SK-N-SH (cell line): ENCODE measurements at regions not wholly inside any gene's neighbourhood (a gene's known extent, or its start where the extent isn't known, plus 50 kb on each side); places are given as distances from the start of the nearest gene placed in this dataset.

Experiments
- CTCF ChIP-seq: fragments of 200-600 bp; sonication (generic); IDR thresholded peaks from 2 replicates; pipeline ENCODE4 v1.6.1; 2017; ENCODE audit warnings: antibody characterized with exemption, mild to moderate bottlenecking, moderate library complexity
- GABPA ChIP-seq: IDR thresholded peaks from 2 replicates; pipeline ENCODE4 v1.4.0; 2012; ENCODE audit warnings: low read depth, mild to moderate bottlenecking
- NRF1 ChIP-seq: IDR thresholded peaks from 2 replicates; pipeline ENCODE4 v1.6.1; 2012; ENCODE audit warnings: low read depth, mild to moderate bottlenecking, low read length
- PBX3 ChIP-seq: IDR thresholded peaks from 2 replicates; pipeline ENCODE4; 2012
- POLR2AphosphoS5 ChIP-seq: IDR thresholded peaks from 2 replicates; pipeline ENCODE4 v1.6.1; 2012; ENCODE audit warnings: low read depth, low read length
- RCOR1 ChIP-seq: fragments of 150-350 bp; IDR thresholded peaks from 2 replicates; pipeline ENCODE4 v1.6.1; 2017; ENCODE audit warnings: antibody characterized with exemption, low read length
- SMC3 ChIP-seq: IDR thresholded peaks from 2 replicates; pipeline ENCODE4 v1.6.1; 2012; ENCODE audit warnings: low read depth, low read length, improper control_type of control experiment

GRCh38 chr4:135357091-135357490 lies 1155.5 kb upstream of the PABPC4L start:
- TF ChIP-seq CTCF (no peak), SMC3 (no peak), PBX3 (no peak), RCOR1 (no peak), NRF1 (no peak), GABPA (no peak), POLR2AphosphoS5 (no peak)
